Thymus (tissue), 11 donors: ENCODE measurements at regions not wholly inside any gene's neighbourhood (a gene's known extent, or its start where the extent isn't known, plus 50 kb on each side); places are given as distances from the start of the nearest gene placed in this dataset.
A peak's percentile ranks its signal among the peaks of the same experiment; 100 is the strongest.
"Not testable (repeated sequence)": the region's sequence is repeated elsewhere in the genome, so short reads cannot be mapped to it uniquely, and the experiment has no call there.

Experiments used
- DNase-seq, 9 donors: peaks; one replicate each; pipeline ENCODE4 v3.0.0-alpha.2; 2013; ENCODE audit warnings: low spot score in 9 of 9, low read depth in 6 of 9, missing footprints in 1 of 9
- H3K27ac ChIP-seq, 2 donors: one replicate each; pipeline ENCODE4 v1.5.1; 2013; ENCODE audit warnings: control low read depth in 1 of 2, low read depth in 1 of 2, low read length in 1 of 2, mild to moderate bottlenecking in 1 of 2, moderate library complexity in 1 of 2
- H3K27me3 ChIP-seq, 2 donors: one replicate each; pipeline ENCODE4 v1.5.1; 2013; ENCODE audit warnings: low read length in 1 of 2; ENCODE audit not compliant: control insufficient read depth in 2 of 2, insufficient read depth in 1 of 2
- H3K36me3 ChIP-seq, 2 donors: one replicate each; pipeline ENCODE4 v1.5.1; 2013; ENCODE audit warnings: low read length in 1 of 2, mild to moderate bottlenecking in 1 of 2, moderate library complexity in 1 of 2; ENCODE audit not compliant: control insufficient read depth in 2 of 2, insufficient read depth in 2 of 2
- H3K4me1 ChIP-seq, 2 donors: one replicate each; pipeline ENCODE4 v1.5.1; 2013; ENCODE audit warnings: low read length in 2 of 2; ENCODE audit not compliant: control insufficient read depth in 2 of 2, insufficient read depth in 2 of 2
- H3K4me3 ChIP-seq, 2 donors: one replicate each; pipeline ENCODE4 v1.5.1; 2013; ENCODE audit warnings: low read length in 2 of 2, control low read depth in 1 of 2, mild to moderate bottlenecking in 1 of 2
- H3K9me3 ChIP-seq, 2 donors: one replicate each; pipeline ENCODE4 v1.5.1; 2013; ENCODE audit warnings: low read length in 1 of 2, mild to moderate bottlenecking in 1 of 2; ENCODE audit not compliant: control insufficient read depth in 2 of 2, insufficient read depth in 1 of 2
- WGBS: extraction: QIAGEN DNeasy Blood & Tissue Kit; methylation state at CpG from one replicate; pipeline ENCODE4 v1.1.7; 2013; 5-methylcytosine and 5-hydroxymethylcytosine counted together
- donor health status: healthy.

- H3K4me1 ChIP-seq, H3K27me3 ChIP-seq, DNase-seq, H3K9me3 ChIP-seq, H3K4me3 ChIP-seq, H3K36me3 ChIP-seq, H3K27ac ChIP-seq: not testable (repeated sequence)
- WGBS, result 72% methylated on average over 9 of the region's 9 CpGs
Observed at GRCh38 chr1:166409253-166410082, 242.7 kb upstream of the FAM78B start.

- Histone ChIP-seq H3K36me3 (no peaks in the 10 kb centered on the region), H3K9me3 (no peaks in the 10 kb centered on the region), H3K27ac (no peak overlapping the region), H3K4me1 (no peaks in the 10 kb centered on the region), H3K4me3 (no peak overlapping the region), H3K27me3 (no peaks in the 10 kb centered on the region)
- no peak for DNase-seq
- 70% methylated on average over 3 of the region's 3 CpGs for WGBS
Observed at GRCh38 chr1:166410083-166410385, 243.2 kb upstream of the FAM78B start.

- H3K27me3 ChIP-seq, H3K27ac ChIP-seq, H3K36me3 ChIP-seq, DNase-seq, H3K4me3 ChIP-seq, H3K4me1 ChIP-seq, H3K9me3 ChIP-seq: not testable (repeated sequence)
- WGBS, result 83% methylated on average over 7 of the region's 7 CpGs
Observed at GRCh38 chr1:166416831-166417230, 250.0 kb upstream of the FAM78B start.

GRCh38 chr1:166418344-166418933 lies 251.6 kb upstream of the FAM78B start:
- Histone ChIP-seq H3K9me3 (no peaks in the 10 kb centered on the region), H3K27me3 (no peaks in the 10 kb centered on the region), H3K36me3 (no peaks in the 10 kb centered on the region), H3K27ac (no peak overlapping the region), H3K4me3 (no peak overlapping the region), H3K4me1 (no peaks in the 10 kb centered on the region)
- no peak for DNase-seq
- WGBS, result 29% methylated on average over 3 of the region's 3 CpGs

- H3K4me3 ChIP-seq, DNase-seq, H3K27ac ChIP-seq, H3K27me3 ChIP-seq, H3K36me3 ChIP-seq, H3K9me3 ChIP-seq, H3K4me1 ChIP-seq: not testable (repeated sequence)
- WGBS, result 88% methylated on average over 4 of the region's 4 CpGs
Observed at GRCh38 chr1:166422586-166422985, 255.8 kb upstream of the FAM78B start.

- no peaks in the 10 kb centered on the region for H3K4me1 ChIP-seq
- 50% methylated on average over 2 of the region's 2 CpGs for WGBS
Observed at GRCh38 chr1:166432655-166433054, 265.9 kb upstream of the FAM78B start.

GRCh38 chr1:166433404-166434304 lies 266.9 kb upstream of the FAM78B start:
- H3K27ac ChIP-seq, H3K4me3 ChIP-seq, H3K9me3 ChIP-seq, H3K27me3 ChIP-seq, H3K36me3 ChIP-seq, H3K4me1 ChIP-seq: not testable (repeated sequence)
- DNase-seq, result peak in 2 of 9 donors; percentile 7 to 8
- WGBS, result 46% methylated on average over 7 of the region's 7 CpGs

More at GRCh38 chr1:166432655-166433054, 265.9 kb upstream of the FAM78B start:
- no peak for DNase-seq
- Histone ChIP-seq H3K4me3 (no peak overlapping the region), H3K9me3 (peaks cover 0 to 3% of the 10 kb centered on the region in 2 donors), H3K27ac (no peak overlapping the region), H3K27me3 (no peaks in the 10 kb centered on the region), H3K36me3 (no peaks in the 10 kb centered on the region)

- Histone ChIP-seq H3K27me3 (peaks cover 0 to 1% of the 10 kb centered on the region in 2 donors), H3K4me3 (no peak overlapping the region), H3K9me3 (no peaks in the 10 kb centered on the region), H3K27ac (no peak overlapping the region), H3K4me1 (no peaks in the 10 kb centered on the region), H3K36me3 (no peaks in the 10 kb centered on the region)
- DNase-seq, result no peak
- 86% methylated on average over 2 of the region's 2 CpGs for WGBS
Observed at GRCh38 chr1:166457700-166458099, 290.9 kb upstream of the FAM78B start.

GRCh38 chr1:166464333-166464732 lies 297.5 kb upstream of the FAM78B start:
- no peak for DNase-seq
- H3K4me3 ChIP-seq, result no peak overlapping the region
- H3K9me3 ChIP-seq, result no peaks in the 10 kb centered on the region
- H3K27me3 ChIP-seq, result no peaks in the 10 kb centered on the region
- 99% methylated on average over 1 of the region's 1 CpG for WGBS
- no peaks in the 10 kb centered on the region for H3K36me3 ChIP-seq
- H3K27ac ChIP-seq, result no peak overlapping the region
- no peaks in the 10 kb centered on the region for H3K4me1 ChIP-seq
